Mucosa of rectum (tissue), 2 donors: ENCODE measurements at regions not wholly inside any gene's neighbourhood (a gene's known extent, or its start where the extent isn't known, plus 50 kb on each side); places are given as distances from the start of the nearest gene placed in this dataset.
"Not testable (repeated sequence)": the region's sequence is repeated elsewhere in the genome, so short reads cannot be mapped to it uniquely, and the experiment has no call there.

Experiments
- H3K27ac ChIP-seq, 2 donors: one replicate each; pipeline ENCODE4 v1.7.0; 2013; ENCODE audit warnings: inconsistent platforms in 2 of 2, low read depth in 2 of 2, low read length in 2 of 2
- H3K27me3 ChIP-seq, 2 donors: one replicate each; pipeline ENCODE4 v1.7.0; 2013; ENCODE audit warnings: low read length in 2 of 2; ENCODE audit not compliant: control insufficient read depth in 2 of 2, insufficient read depth in 2 of 2
- H3K36me3 ChIP-seq, 2 donors: one replicate each; pipeline ENCODE4 v1.7.0; 2013; ENCODE audit warnings: low read length in 2 of 2; ENCODE audit not compliant: control insufficient read depth in 2 of 2, insufficient read depth in 2 of 2
- H3K4me1 ChIP-seq, 2 donors: one replicate each; pipeline ENCODE4 v1.7.0; 2013; ENCODE audit warnings: low read length in 2 of 2, mild to moderate bottlenecking in 1 of 2; ENCODE audit not compliant: control insufficient read depth in 2 of 2, insufficient read depth in 2 of 2
- H3K4me3 ChIP-seq, 2 donors: one replicate each; pipeline ENCODE4 v1.7.0; 2013; ENCODE audit warnings: low read length in 2 of 2
- H3K9ac ChIP-seq, 2 donors: one replicate each; pipeline ENCODE4 v1.7.0; 2013; ENCODE audit warnings: low read length in 2 of 2, low read depth in 1 of 2, mild to moderate bottlenecking in 1 of 2
- H3K9me3 ChIP-seq, 2 donors: one replicate each; pipeline ENCODE4 v1.7.0; 2013; ENCODE audit warnings: low read length in 2 of 2; ENCODE audit not compliant: control insufficient read depth in 2 of 2
- donor health status: healthy.
- donor health status: Normal muscosa, but diverticular disease.

DNA sequence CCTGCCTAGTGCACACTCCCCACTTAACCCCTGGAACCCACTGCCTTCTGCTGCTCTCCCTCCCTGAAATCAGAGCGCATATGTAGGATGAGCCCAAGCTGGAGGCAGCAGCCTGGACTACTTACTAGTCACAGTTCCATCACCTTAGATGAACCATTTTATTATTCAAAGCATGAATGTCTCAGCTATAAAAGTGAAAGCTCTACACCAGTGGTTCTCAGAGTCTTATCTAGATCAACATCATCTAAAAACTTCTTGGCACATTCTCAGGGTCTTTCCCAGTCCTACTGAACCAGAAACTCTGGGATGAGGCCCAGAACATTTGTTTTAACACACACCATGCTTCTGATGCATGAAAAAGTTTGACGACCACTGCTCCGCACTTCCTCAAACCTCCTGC, 100.3 kb upstream of the ANK3 start:
- Histone ChIP-seq H3K9me3 (peaks cover 0 to 2% of the 10 kb centered on the region in 2 donors), H3K27me3 (no peaks in the 10 kb centered on the region), H3K4me3 (no peak overlapping the region), H3K4me1 (peaks cover 0 to 5% of the 10 kb centered on the region in 2 donors), H3K9ac (no peak overlapping the region), H3K27ac (no peak overlapping the region), H3K36me3 (no peaks in the 10 kb centered on the region)

DNA sequence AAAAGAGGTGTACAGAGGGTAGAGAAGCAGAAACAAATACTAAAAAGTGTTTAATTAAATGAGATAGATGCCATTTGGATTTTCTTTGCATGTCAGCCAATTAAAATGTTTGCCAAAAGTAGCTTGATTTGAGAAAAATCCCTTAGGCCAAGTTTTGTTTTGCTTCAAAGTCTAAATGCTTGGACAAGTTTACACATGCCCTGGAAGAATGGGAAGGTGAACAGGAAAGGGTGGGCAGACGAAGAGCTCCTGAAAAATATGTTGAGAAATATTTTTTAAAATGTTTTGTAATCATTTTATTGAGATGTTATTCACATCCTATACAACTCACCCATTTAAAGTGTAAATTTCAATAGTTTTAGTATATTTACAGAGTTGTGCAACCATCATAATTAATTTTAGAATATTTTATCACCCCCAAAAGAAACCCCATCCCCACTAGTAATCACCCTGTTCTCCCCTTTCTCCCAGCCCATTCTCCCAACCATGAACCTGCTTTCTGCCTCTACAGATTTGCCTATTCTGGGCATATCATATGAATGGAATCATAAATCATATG, 98.5 kb upstream of the ANK3 start:
- no peaks in the 10 kb centered on the region for H3K36me3 ChIP-seq
- no peaks in the 10 kb centered on the region for H3K27me3 ChIP-seq
- no peak overlapping the region for H3K27ac ChIP-seq
- H3K4me1 ChIP-seq = peaks cover 0 to 5% of the 10 kb centered on the region in 2 donors
- peaks cover 0 to 2% of the 10 kb centered on the region in 2 donors for H3K9me3 ChIP-seq
- no peak overlapping the region for H3K9ac ChIP-seq
- no peak overlapping the region for H3K4me3 ChIP-seq

DNA sequence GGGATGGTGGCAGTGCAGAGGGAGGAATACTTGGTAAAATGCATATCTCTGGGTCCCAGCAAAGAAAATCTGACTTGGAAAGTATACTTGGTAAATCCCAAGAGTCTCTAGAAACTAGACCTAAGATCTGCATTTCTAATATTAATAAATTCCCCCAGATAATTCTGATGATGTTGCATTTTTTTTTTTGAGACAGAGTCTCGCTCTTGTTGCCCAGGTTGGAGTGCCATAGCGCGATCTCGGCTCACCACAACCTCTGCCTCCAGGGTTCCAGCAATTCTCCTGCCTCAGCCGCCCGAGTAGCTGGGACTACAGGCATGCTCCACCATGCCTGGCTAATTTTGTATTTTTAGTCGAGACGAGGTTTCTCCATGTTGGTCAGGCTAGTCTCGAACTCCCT, 97.9 kb upstream of the ANK3 start:
- Histone ChIP-seq H3K27me3 (no peaks in the 10 kb centered on the region), H3K36me3 (no peaks in the 10 kb centered on the region), H3K9ac (no peak overlapping the region), H3K27ac (no peak overlapping the region), H3K9me3 (peaks cover 0 to 2% of the 10 kb centered on the region in 2 donors), H3K4me1 (peaks cover 0 to 5% of the 10 kb centered on the region in 2 donors), H3K4me3 (no peak overlapping the region)

DNA sequence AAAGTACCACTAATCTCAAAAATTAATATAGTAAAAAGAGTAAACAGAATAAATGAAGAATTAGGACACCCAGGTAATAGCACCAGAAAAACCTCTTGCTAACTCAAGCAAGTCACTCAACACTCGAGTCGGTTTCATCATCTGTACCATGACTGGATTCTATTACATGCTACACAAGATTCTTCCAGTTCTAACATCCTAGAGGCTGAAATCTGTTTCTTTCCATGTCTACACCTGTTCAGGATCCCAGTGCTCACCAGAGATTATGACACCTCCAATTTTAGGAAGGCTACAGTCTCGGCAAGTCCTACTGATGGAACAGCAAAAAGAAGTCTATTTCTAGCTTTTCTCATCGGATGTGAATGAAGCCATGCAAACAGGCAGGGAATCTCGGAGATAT, 95.3 kb upstream of the ANK3 start:
- H3K4me1 ChIP-seq = peaks cover 0 to 3% of the 10 kb centered on the region in 2 donors
- H3K27me3 ChIP-seq = no peaks in the 10 kb centered on the region
- no peaks in the 10 kb centered on the region for H3K9me3 ChIP-seq
- H3K4me3 ChIP-seq = no peak overlapping the region
- H3K36me3 ChIP-seq = no peaks in the 10 kb centered on the region
- H3K9ac ChIP-seq = no peak overlapping the region
- H3K27ac ChIP-seq = no peak overlapping the region

GRCh38 chr10:60480865-60481563, 91.3 kb upstream of the ANK3 start:
- no peak overlapping the region for H3K27ac ChIP-seq
- no peaks in the 10 kb centered on the region for H3K27me3 ChIP-seq
- H3K4me3 ChIP-seq = no peak overlapping the region
- H3K9me3 ChIP-seq = no peaks in the 10 kb centered on the region
- no peaks in the 10 kb centered on the region for H3K36me3 ChIP-seq
- H3K4me1 ChIP-seq = no peaks in the 10 kb centered on the region
- no peak overlapping the region for H3K9ac ChIP-seq

DNA sequence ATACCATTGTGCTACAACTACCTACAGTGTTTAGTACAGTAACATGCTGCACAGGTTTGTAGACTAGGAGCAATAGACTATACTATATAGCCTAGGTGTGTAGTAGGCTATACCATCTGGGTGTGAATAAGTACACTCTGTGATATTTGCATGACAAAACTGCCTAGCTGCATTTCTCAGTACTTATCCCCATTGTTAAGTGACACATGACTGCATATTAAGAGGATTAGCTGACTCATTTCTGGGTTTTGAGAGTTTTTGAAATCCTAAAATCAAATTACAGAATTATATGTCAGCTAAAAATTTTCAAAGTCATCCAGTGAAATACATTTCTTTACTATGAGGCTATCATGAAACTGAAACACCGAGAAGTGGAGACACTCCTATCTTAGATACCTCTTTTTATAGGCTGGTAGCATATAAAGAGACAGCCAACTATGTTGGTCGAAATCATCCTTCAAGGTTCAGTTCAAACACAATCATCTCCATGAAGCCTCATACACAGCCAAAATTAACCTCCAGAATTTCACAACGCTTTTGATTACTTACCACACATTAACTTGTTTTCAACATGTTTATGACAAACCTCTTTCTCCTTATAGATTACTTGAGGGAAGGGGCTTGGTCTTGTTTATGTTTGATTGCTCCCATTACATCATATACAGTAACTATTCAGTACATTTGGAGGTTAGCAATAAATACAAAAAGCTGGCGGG, 89.8 kb upstream of the ANK3 start:
- H3K27ac ChIP-seq = no peak overlapping the region
- H3K36me3 ChIP-seq = no peaks in the 10 kb centered on the region
- H3K27me3 ChIP-seq = no peaks in the 10 kb centered on the region
- H3K9me3 ChIP-seq = no peaks in the 10 kb centered on the region
- H3K9ac ChIP-seq = no peak overlapping the region
- no peak overlapping the region for H3K4me3 ChIP-seq
- no peaks in the 10 kb centered on the region for H3K4me1 ChIP-seq

GRCh38 chr10:60476451-60476850, 86.8 kb upstream of the ANK3 start:
- Histone ChIP-seq H3K27ac (no peak overlapping the region), H3K4me3 (no peak overlapping the region), H3K27me3 (no peaks in the 10 kb centered on the region), H3K36me3 (no peaks in the 10 kb centered on the region), H3K9ac (no peak overlapping the region), H3K4me1 (no peaks in the 10 kb centered on the region), H3K9me3 (no peaks in the 10 kb centered on the region)

GRCh38 chr10:60473557-60473956, 83.9 kb upstream of the ANK3 start:
- no peak overlapping the region for H3K27ac ChIP-seq
- no peaks in the 10 kb centered on the region for H3K9me3 ChIP-seq
- H3K9ac ChIP-seq = no peak overlapping the region
- H3K36me3 ChIP-seq = no peaks in the 10 kb centered on the region
- H3K4me1 ChIP-seq = no peaks in the 10 kb centered on the region
- no peaks in the 10 kb centered on the region for H3K27me3 ChIP-seq
- no peak overlapping the region for H3K4me3 ChIP-seq

GRCh38 chr10:60470091-60470490, 80.4 kb upstream of the ANK3 start:
- no peaks in the 10 kb centered on the region for H3K36me3 ChIP-seq
- H3K4me1 ChIP-seq = no peaks in the 10 kb centered on the region
- H3K4me3 ChIP-seq = no peak overlapping the region
- no peak overlapping the region for H3K27ac ChIP-seq
- no peaks in the 10 kb centered on the region for H3K9me3 ChIP-seq
- H3K9ac ChIP-seq = no peak overlapping the region
- H3K27me3 ChIP-seq = no peaks in the 10 kb centered on the region

GRCh38 chr10:60469147-60469546, 79.5 kb upstream of the ANK3 start:
- H3K36me3 ChIP-seq, H3K4me3 ChIP-seq, H3K9me3 ChIP-seq, H3K9ac ChIP-seq, H3K27ac ChIP-seq, H3K27me3 ChIP-seq, H3K4me1 ChIP-seq: not testable (repeated sequence)
